ENCODE measurements at regions not wholly inside any gene's neighbourhood (a gene's known extent, or its start where the extent isn't known, plus 50 kb on each side); places are given as distances from the start of the nearest gene placed in this dataset.

- DNase-seq (ENCODE audit: extremely low read depth, low read depth): no peak
- no peak overlapping the region for H3K4me3 ChIP-seq (replicated peaks; ENCODE audit: low read depth, low read length)
- no peak for TF ChIP-seq CTCF (IDR thresholded peaks at IDR 0.05; ENCODE audit: low read depth, low read length, missing control alignments)
Observed at GRCh38 chr1:69123486-69123885, 444.2 kb upstream of the LRRC7 start.

GRCh38 chr1:69126796-69127195, 440.9 kb upstream of the LRRC7 start:
- TF ChIP-seq CTCF (IDR thresholded peaks at IDR 0.05; ENCODE audit: low read depth, low read length, missing control alignments): no peak
- DNase-seq (ENCODE audit: extremely low read depth, low read depth): no peak

GRCh38 chr1:69128204-69128603, 439.5 kb upstream of the LRRC7 start:
- no peak for DNase-seq (ENCODE audit: extremely low read depth, low read depth)
- no peak overlapping the region for H3K4me3 ChIP-seq (replicated peaks; ENCODE audit: low read depth, low read length)
- no peak for TF ChIP-seq CTCF (IDR thresholded peaks at IDR 0.05; ENCODE audit: low read depth, low read length, missing control alignments)

More at GRCh38 chr1:69126796-69127195, 440.9 kb upstream of the LRRC7 start:
- H3K4me3 ChIP-seq (replicated peaks; ENCODE audit: low read depth, low read length): no peak overlapping the region

- TF ChIP-seq CTCF (IDR thresholded peaks at IDR 0.05; ENCODE audit: low read depth, low read length, missing control alignments): no peak
- no peak overlapping the region for H3K4me3 ChIP-seq (replicated peaks; ENCODE audit: low read depth, low read length)
- no peak for DNase-seq (ENCODE audit: extremely low read depth, low read depth)
Observed at GRCh38 chr1:69129538-69129937, 438.2 kb upstream of the LRRC7 start.

GRCh38 chr1:69138172-69138571, 429.6 kb upstream of the LRRC7 start:
- H3K4me3 ChIP-seq (replicated peaks; ENCODE audit: low read depth, low read length): no peak overlapping the region
- no peak for DNase-seq (ENCODE audit: extremely low read depth, low read depth)
- TF ChIP-seq CTCF (IDR thresholded peaks at IDR 0.05; ENCODE audit: low read depth, low read length, missing control alignments): no peak

- TF ChIP-seq CTCF (IDR thresholded peaks at IDR 0.05; ENCODE audit: low read depth, low read length, missing control alignments): no peak
- no peak for DNase-seq (ENCODE audit: extremely low read depth, low read depth)
Observed at GRCh38 chr1:69139007-69139406, 428.7 kb upstream of the LRRC7 start.

GRCh38 chr1:69146303-69146702, 421.4 kb upstream of the LRRC7 start:
- TF ChIP-seq CTCF (IDR thresholded peaks at IDR 0.05; ENCODE audit: low read depth, low read length, missing control alignments): no peak
- no peak for DNase-seq (ENCODE audit: extremely low read depth, low read depth)
- H3K4me3 ChIP-seq (replicated peaks; ENCODE audit: low read depth, low read length): no peak overlapping the region

More at GRCh38 chr1:69139007-69139406, 428.7 kb upstream of the LRRC7 start:
- no peak overlapping the region for H3K4me3 ChIP-seq (replicated peaks; ENCODE audit: low read depth, low read length)
